ENCODE measurements at regions not wholly inside any gene's neighbourhood (a gene's known extent, or its start where the extent isn't known, plus 50 kb on each side); places are given as distances from the start of the nearest gene placed in this dataset.
"Not testable (repeated sequence)": the region's sequence is repeated elsewhere in the genome, so short reads cannot be mapped to it uniquely, and the experiment has no call there.

DNA sequence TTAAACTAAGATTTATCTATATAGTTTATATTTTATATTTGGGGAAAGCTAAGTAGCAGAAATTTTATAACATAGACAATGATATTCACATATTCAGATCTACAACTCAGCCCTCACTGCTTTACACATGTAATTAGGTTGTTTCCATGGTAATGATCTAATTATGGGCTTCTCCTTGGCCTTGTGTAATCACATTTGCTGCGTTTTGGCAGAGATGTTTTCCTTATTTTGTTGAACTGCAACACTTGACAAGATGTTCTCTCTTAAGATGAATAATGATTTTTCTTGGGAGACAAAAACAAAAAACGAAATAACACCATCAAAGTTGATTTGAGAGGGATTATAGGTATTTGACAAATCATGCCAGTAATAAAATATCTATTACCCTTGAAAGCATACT is 635.6 kb upstream of the TBL1XR1 start:
- no peak for DNase-seq

DNA sequence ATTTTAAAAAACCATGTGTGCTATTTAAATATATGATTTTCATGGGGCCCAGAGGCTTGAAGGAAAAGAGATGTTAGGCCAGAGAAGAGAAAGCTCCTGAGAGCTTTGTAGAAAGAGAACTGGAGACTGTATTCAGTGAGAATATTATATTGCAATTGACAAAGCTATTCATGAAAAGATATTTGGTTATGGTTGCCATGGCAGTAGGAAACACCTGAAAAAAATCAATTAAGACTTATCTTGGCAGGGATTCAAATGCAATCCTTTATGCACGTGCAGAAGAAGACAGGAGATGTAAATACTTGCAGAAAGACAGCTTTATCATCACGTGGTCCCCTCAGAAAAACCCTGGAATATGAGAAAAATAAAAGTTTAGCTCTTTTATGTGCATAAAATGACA is 636.0 kb upstream of the TBL1XR1 start:
- no peak for DNase-seq

DNA sequence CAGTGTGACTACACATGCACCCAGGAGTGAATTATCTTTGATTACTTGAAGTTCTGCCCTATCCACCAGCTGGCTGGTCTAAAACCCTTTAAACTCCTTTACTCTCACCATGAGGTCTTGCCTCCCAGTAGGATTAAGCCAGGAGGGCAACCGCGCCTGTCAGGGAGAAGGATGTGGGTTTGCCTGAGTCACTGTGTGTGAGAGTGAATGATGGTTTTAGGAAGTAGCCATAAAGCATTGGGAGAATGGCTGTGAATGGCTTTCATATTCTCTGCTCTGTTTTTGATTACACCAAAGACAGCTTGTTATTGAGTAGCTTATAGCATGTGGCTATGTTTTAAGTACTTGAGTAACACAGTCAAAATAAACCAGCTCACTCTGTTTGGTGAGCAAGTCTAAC is 637.7 kb upstream of the TBL1XR1 start:
- no peak for DNase-seq

DNA sequence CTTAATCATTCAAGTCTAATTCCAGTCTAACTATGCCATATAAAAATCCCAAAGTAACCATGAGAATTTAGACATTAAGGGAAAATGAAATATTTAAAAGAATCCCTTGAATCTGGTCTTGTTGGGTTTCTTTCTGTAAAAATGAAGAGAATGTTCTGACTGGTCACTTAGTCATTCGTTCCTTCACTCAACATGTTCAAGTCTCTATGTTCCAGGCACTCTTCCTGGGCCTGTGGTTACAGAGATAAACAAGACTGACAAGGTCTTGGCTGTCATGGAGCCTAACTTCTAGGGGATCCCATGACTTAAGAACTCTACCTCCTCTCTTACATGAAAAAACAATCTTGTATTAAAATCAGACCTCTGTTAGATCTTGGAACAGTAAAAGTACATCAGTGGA is 638.6 kb upstream of the TBL1XR1 start:
- peak; percentile 19 for DNase-seq

DNA sequence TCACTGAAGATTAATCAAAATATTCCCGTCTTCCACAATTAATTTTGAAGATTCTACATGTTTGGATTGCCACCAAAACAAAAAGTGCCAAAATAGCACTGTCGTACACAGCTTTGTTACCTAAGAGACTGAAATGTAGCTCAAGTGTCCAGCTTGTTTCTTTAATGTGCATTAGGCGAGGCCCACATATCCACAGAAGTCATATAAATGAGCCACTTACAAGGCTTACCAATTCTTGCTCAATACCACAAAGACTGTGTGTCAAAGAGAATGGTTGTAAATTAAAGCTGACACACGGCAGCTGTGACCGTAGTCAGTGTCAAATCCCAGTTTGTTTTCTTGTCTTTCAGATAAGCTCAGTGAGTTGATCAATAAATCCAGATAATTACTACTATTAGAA is 639.4 kb upstream of the TBL1XR1 start:
- no peak for DNase-seq

DNA sequence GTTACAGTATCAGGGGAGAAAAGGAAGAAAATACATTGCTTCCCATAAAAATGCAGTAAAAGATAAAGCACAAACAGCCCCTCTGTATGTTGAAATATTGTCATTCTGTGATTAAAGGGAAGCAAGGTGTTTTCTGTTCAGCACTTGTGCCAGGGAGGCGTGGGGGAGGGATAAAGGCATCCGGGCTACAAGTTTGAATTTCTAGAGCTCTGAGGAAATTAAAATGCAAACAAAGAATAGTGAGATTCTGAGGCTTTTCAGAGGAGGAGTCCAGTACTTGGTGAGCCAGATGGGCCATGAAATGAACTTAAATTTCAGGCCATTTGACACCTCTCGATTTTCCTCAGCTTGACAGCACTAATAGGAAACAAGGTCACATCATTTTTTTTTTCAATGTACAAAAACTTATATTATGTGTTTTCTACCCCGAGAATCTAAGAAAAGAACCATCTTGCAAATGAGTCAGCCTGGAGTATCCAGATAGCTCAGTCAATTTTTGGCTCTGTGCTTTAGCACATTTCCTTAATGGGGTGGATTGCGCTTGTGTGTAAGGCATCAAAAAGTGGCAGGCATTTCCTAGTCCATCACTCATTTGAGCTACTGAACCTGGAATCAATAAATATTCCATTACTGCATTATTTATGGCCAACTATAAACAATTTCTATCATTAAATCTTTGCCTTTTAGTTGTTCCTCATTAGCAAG is 640.8 kb upstream of the TBL1XR1 start:
- DNase-seq = no peak

DNA sequence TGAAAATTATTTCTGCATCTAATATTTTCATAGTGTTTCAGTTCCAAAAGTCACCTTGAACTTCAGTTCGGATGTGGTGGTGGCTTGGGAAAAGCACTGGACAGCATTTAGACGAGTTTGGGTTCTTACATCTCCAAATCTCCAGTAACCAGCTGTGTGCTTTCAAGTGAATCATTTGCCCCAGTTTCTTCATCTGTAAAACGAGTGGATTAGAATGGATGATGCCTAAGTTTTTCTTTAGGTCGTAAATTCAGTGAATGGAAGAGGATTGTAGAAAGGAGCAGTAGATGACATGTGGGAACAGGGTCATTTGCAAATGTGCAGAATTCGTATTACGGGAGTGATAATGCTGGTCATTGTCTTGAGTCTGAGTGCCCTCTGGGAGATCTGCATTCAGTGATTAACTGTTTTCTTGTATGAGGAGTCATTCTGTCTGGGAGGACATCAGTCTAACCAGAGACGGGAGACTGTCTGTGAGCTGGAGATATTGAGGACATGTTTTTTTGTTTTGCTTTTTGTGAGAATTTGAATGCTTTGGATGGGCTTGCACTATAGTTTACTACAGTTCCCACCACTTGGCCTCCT is 641.6 kb upstream of the TBL1XR1 start:
- no peak for DNase-seq

DNA sequence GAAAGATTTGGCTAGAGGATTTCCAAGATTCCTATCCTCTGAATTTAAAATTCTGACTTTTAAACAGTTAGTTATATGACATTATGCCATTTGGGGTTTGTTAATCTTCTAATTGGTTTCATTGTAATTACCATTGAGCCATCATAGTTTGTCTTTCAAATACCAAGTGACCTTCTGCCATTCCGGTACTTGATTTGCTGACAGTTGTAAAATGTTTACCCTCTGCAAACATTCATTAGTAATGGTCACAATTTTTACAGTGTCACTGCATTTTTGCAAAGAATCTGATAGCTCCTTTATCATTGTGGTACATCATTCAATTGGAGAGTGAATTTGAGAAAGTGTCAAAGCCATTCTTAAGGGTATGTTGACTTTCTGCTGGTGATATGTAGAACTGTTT is 645.0 kb upstream of the TBL1XR1 start:
- no peak for DNase-seq

DNA sequence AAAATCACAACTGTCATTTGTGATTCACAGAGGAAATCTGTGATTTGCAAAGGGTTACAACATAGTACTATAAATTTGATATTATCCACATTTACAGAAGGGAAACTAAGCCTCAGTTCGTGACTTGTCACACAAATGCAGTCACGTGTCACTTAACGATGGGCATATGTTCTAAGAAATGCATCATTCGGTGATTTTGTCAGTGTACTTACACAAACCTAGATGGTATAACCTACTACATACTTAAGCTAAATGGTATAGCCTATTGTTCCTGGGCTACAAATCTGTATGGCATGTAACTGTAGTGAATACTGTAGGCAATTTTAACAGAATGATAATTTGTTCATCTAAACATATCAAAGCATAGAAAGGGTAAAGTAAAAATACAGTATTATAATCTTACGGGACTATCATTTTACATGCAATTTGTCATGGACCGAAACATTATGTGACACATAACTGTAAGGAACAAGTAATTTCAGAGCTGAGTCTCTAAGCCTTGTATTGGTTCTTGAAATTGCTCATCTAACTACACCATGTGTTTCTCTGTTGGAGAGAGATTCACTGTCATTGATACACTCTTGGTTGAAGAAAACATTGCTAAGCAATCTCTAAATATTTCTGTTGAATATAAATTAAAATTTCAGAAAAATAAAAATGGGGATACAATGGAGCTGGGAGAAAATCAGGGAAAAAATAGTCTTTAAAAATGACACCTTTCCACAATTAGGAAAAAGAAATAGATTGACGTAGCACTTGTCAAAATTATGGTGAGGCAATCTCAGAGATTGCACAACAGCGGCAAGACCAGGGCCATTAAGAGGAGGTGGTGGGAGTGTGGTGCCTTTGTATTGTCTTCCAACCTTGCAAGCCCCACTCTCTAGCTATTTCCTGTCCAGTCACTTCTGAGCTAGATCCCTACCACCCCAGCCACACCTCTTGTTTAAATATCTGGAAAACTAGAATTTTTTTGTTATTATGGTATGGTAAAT is 645.8 kb upstream of the TBL1XR1 start:
- DNase-seq = peak; percentile 52

DNA sequence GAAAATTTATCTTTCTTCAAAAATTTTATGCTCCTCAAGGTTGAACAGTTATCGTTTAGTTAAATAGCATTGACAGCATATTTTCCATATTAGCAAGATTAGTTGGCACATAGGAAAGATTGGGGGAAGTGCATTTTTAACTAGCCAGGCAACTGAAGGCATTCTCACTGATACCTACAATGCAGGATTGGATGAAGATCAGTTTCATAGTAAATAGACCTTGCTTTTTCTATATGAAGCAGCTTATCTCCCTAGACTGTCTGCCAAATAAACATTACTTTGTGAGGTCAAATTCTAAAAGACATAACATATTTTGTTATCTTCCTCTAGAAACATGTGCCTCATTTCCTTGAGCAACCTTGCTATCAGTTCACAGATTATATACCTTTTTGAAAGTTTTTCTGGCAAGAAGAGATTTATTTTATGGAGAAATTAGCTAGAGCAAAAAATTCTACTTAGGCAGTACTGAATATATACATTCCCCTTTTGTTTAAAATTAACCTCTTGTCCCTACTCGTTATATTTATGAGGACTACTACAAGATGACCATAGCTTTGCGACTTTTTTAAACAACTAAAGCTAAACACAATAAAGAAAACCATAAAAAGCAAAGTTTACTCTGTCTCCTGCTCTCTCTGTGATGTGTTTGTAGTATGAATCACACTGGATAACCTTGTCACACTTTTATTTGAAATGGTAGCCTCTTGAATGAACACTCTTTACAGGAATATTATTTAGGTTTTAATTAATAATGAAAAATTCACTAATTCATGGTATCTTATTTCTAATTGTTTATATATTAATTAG is 654.9 kb upstream of the TBL1XR1 start:
- no peak for DNase-seq

DNA sequence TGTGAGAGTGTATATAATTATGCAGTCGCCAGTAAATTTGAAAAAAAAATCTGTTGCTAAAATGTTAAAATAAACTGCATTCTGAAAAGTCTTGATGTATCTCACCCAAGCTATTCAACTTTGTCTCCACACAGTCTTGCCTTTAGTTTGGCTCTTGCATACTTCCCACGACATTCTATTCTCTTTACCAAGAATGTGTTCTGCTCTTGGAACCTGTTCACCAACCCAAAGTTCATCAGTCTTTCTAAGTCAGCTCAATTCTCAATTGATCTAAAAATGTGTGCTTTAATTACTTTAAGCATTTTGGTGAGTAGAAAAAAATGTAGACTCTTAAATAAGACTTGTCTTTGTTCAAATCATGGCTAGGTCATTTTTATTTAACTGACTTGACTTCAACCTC is 657.7 kb upstream of the TBL1XR1 start:
- DNase-seq = no peak

DNA sequence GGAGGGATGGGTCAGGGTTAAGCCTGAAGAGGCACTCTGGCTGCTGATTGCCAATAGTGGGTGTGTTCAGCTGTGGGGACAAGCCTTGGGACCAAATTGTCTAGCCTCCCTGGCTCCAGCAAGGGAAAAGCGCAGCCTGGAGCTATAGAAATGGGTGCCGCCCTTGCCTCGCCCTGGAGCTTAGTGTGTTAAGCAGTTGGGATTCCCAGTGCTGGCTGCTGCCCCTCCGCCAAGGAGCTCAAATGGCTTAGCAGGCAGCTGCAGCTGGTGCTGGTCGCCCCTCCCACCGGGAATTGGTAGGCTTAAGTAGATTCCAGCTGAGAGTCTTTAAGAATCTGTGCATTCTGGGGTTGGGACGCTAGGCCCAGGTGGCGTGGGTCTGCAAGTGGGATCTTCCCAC is 662.9 kb upstream of the TBL1XR1 start:
- no peak for DNase-seq

DNA sequence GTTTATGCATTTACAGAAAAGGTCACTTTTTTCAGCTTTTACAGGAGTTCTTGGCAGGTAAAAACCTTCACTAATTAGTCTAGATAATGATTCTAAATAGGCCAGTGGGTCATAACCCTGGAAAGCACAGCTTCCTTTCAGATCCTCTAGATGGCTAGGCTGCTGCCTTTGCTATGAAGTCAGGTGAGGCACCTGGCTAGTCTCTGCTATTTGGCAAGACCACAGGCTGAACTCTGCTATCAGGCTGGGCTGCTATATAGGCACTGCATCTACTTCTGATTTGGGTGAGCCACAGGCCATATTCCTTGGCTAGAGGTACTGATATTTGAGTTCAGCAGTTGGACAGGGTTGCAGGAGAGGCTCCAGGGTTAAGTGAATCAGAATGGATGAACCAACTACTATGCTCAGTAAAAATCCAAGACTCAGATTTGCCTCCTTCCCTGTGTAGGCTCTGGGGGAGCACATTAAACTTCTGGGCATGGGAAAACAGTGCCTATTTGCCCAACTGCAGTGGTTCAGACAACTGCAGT is 665.7 kb upstream of the TBL1XR1 start:
- no peak for DNase-seq

DNA sequence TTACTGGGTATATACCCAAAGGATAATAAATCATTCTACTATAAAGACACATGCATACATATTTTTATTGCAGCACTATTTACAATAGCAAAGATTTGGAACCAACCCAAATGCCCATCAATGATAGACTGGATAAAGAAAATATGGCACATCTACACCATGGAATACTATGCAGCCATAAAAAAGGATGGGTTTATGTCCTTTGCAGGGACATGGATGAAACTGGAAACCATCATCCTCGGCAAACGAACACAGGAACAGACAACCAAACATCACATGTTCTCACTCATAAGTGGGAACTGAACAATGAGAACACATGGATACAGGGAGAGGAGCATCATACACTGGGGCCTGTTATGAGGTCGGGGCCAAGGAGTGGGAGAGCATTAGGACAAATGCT is 665.0 kb upstream of the KCNMB2 start:
- not testable (repeated sequence) for DNase-seq

DNA sequence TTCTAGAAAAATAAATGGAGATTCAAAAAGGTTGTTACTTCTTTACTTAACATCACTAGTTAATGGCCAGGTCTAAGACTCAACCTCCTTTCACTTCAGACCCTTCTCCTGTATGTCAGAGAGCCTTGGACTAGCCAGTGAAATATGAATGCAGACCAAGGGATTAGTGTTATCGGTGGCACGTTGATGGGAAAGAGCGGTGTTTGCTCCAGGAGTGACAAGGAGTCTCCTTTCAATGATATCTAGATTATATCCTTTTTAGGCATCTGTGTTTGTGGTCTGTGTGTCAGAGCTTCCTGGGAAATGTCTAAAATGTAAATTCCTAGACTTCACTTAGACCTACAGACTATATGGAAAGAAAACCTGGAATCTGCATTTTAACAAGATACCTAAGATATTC is 658.0 kb upstream of the KCNMB2 start:
- DNase-seq = no peak

DNA sequence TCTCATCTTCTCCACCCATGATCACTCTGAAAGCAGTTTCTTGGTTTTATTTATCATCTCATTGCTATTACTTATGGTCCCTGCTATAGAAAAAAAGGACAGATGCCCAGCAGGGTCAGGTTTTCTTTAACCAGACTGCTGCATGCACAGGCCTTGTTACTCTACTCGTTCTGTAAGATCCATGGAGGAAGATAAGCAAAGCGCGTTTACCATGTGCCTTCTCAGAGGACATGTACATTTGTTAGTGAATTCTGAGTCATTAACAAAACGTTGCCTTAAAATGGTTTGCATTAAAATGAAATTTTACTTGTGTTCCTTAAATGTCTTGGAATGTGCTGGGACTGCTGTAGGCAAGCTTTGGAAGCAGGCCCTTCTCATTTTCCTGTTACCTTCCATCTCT is 657.3 kb upstream of the KCNMB2 start:
- DNase-seq = no peak

DNA sequence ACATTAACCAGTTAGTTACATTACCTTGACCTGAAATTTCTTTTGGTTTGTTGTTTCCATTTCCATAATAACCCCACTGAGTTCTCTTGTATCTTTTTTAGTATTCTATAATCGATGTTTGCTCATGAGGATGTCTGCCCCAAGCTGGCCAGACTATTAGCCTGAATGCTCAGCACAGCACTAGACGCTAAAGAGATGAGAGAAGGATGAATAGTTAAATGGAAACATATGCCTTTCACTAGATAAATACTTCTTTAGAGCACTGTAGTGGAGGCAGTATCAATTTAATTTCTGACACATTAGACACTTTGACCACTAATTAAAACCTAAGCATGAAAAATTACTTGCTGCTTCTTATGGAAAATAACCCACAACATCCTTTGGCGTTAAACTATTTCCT is 654.9 kb upstream of the KCNMB2 start:
- no peak for DNase-seq

DNA sequence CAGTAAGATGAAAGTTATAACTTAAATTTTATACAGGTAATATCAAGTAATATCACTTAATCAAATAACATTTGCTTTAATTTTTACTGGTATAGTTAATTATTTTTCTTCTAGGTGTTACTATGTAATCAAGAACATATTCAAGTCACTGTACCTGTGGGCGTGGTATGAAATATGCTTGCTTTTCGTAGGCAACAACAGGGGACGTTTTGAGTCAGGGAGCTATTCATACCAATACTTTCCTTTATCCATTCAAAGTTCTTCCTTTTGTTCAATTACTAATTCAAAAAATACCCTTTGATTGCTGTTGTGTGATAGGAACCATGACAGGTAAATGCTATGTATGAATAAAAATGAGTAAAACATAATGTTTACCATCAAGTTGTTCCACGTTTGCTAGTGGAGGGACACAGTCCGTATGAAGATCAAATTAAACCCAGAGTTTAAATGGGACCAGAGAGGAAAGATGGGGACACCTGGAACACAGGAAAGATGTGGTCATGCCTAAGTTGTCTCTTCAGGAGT is 654.0 kb upstream of the KCNMB2 start:
- DNase-seq = peak; percentile 57

DNA sequence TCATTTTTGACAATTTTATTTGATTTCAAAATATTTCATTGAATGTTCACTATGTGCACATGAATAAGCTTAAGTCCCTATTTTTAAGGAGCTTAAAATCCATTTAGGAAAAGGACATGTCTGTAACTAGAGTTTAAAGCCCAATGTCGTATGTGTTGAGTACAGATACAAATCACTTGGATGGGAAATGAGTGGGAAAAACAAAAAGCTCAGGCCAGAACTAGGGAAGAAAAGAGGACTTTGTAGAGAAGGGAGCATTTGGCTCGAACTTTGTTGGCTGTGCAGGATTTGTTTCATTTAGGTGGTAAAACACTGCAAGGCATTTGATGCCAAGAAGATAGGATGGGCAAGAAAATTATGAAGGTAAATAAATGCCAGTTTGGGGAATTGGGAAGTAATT is 653.1 kb upstream of the KCNMB2 start:
- DNase-seq = no peak

DNA sequence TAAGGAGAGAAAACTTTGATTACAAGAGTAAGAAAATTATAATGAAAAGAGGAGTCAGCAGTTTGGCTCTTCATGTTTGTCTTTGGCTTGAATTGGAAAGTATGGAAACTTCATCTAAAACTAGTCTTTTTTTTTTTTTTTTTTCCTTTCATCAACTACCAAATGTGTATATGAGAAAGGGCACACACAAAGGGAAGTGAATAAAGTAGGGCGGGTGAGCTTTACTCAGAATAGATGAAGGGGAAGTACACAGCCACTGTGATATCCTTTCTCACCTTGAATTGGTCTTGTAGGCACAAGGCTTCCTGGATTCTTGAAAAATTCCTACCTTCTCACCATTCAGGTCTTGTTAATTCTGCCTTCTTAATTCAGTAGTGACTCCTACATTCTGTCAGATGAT is 652.3 kb upstream of the KCNMB2 start:
- peak; percentile 3 for DNase-seq

DNA sequence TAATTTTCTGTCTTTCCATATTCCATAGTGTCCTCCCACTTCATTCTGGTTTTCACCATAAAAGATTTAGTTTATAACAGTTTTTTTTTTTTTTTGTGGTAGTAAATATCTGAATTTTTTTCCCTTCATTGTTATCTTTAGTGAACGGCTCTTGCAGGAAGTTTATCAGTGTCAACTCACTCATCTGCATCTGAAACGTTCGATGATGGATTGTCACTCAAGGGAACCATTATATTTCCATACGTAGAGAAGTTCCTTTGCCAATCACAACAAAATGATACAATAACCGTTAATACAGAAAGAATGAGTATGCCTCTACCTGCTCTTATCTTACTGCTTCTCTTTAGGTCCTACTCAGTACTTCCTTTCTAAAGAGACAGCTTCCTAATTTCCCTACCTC is 651.2 kb upstream of the KCNMB2 start:
- no peak for DNase-seq

DNA sequence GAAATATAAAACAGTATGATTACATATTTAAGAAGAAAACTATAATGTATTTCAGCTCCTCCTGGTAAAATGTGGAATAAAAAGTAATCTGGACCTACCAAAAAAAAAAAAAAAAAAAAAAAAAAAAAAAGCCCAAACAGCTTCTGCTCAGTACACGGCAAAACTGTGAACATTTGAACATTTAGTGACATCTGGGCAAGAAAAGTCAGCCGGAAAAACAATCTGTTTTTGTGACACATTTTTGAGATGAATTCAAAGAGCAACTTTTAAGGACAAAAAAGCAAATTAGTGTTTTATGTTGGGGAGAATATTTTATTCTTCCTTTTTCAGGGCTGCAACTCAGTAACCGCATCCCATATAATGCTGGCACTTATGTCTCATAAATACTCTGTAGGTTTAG is 649.7 kb upstream of the KCNMB2 start:
- DNase-seq = no peak

DNA sequence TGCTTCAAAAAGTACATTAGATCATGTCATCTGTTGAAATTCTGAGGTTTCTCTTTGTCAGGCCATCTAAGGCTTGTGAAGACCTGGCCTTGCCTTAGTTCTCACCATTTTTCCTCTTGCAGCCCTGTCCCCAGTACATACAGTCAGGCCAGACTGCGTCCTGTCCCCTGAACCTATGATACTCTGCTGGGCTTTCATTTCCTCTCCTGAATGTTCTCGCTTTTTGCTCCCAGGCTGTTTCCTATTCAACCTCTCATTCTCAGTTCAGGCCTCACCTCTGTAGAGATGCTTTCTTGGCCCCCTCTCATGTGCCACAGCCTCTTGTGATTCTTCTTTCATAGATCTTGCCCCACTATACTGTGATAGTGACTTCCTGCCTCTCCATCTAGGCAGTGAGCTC is 648.8 kb upstream of the KCNMB2 start:
- DNase-seq = no peak
